Astrocyte of the spinal cord (primary cell): ENCODE measurements at regions not wholly inside any gene's neighbourhood (a gene's known extent, or its start where the extent isn't known, plus 50 kb on each side); places are given as distances from the start of the nearest gene placed in this dataset.
A peak's percentile ranks its signal among the peaks of the same experiment; 100 is the strongest.

Experiments
- DNase-seq: peaks from one replicate; pipeline ENCODE4 v3.0.0; 2011; ENCODE audit warnings: low read depth, low spot score
- H3K4me3 ChIP-seq: 2 replicates; pipeline ENCODE4 v1.5.1; 2011; ENCODE audit warnings: low read depth, mild to moderate bottlenecking, low read length, moderate library complexity
- CTCF ChIP-seq: IDR thresholded peaks from 2 replicates; pipeline ENCODE4 v1.5.1; 2012; ENCODE audit warnings: low read depth, mild to moderate bottlenecking, low read length, inconsistent platforms
- in situ Hi-C: cut with HindIII; loops from 2 replicates; pipeline ENCODE4 v1.10.0; 2017; ENCODE audit warnings: low sequenced_read_pairs

DNA sequence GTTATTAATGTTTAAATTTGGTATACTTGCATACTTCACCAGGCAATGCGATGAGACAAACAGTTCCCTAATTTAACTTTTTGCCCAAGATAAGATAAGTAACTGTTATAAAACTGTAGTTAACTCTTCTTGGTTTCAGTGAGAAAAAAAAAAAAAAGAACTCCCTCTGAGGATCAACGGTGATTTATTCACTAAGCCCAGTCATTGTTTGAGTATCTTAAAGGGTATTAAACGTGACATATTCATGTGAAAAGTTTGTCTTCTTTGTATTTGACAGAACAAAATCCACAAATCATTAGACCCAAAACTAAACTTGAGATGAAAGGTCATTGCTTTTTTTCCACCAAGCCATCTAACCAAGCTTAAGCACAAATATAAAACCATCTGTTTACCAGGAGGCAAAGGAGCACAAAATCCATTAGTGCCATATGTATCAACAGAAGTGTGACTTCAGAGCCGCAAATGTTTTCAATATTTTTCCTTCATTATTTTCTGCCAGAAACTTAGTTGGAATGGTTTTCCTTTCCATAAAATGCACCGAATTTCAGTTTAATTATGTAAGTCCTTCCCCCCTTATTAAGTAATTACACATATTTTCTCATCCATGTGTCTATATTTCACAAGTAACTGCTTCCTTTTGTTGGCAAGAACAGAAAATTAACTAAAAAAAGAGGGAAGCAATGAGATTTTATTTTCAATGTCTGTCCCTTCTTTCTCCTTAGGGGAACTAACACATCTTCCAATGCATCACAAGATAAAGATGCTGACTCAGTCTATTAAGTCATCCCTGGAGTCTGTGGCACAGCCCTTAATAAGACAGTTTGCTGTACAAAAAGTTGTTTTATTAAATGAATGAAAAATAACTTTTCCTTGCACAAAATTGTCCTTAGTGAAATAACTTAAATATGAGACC lies 92.2 kb upstream of the RAP2B start:
- DNase-seq, result peak; percentile 70
- TF ChIP-seq CTCF, result no peak
- in situ Hi-C loops, result no loop called here
- no peak overlapping the region for H3K4me3 ChIP-seq

- in situ Hi-C loops, result no loop called here
- no peak for DNase-seq
- H3K4me3 ChIP-seq, result no peak overlapping the region
- TF ChIP-seq CTCF, result no peak
Observed at GRCh38 chr3:153070511-153070868, 91.5 kb upstream of the RAP2B start.

- no peak for TF ChIP-seq CTCF
- no peak for DNase-seq
- H3K4me3 ChIP-seq, result no peak overlapping the region
- in situ Hi-C loops, result no loop called here
Observed at GRCh38 chr3:153072382-153072781, 89.6 kb upstream of the RAP2B start.

DNA sequence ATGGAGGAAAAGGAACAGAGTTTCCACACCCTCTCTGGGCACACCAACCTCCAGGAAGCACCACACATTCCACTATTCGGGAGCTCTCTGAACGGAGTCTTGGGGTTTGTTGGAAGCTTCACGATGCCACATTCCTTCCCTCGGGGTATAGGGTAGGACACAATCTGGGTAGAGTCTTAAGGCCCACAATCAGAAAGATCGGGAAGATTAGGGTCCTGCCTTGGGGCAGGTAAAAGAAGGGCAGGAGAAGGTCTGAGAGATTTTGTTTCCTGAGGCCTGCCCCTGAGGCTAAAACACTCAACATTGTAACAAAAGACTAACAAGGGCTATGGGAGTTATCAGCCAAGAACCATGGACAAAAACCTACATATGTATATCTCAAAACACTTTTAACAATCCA lies 89.2 kb upstream of the RAP2B start:
- in situ Hi-C loops, result no loop called here
- no peak for TF ChIP-seq CTCF
- DNase-seq, result no peak
- H3K4me3 ChIP-seq, result no peak overlapping the region

DNA sequence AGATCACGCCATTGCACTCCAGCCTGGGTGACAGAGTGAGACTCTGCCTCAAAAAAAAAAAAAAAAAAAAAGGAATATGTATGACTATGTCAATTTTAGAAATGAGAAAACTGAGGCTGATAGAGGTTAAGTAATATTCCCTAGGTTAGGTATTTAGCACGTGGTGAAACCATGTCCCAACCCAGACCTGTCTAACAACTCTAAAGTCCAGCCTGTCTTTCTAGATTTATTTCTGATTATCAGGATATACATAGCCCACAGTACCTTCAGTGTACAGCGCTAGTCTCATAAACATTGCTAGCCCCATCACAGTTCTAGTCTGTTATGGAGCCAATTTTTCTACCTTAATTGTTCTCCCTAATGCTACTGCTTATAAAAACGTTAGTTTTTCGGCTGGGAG lies 88.4 kb upstream of the RAP2B start:
- no peak for TF ChIP-seq CTCF
- no peak for DNase-seq
- H3K4me3 ChIP-seq, result no peak overlapping the region
- in situ Hi-C loops, result no loop called here

DNA sequence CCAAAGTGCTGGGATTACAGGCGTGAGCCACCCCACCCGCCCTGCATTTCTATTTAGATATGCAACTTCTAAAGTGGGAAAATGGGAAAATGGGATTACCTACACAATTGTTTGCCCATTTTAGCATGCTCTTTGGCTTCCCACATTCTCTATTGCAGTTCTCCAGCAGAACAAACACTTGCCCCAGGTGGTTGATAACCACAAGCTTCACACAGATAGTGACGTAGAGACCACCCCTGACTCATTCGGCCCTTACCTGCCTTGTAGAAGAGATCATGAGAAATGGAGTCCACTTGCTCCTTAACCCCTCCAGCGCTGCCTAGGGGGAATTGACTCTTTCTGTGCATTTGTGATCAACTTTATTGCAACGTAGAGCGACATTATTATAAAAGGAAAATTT lies 83.2 kb upstream of the RAP2B start:
- DNase-seq, result no peak
- no peak for TF ChIP-seq CTCF
- in situ Hi-C loops, result no loop called here
- H3K4me3 ChIP-seq, result no peak overlapping the region

DNA sequence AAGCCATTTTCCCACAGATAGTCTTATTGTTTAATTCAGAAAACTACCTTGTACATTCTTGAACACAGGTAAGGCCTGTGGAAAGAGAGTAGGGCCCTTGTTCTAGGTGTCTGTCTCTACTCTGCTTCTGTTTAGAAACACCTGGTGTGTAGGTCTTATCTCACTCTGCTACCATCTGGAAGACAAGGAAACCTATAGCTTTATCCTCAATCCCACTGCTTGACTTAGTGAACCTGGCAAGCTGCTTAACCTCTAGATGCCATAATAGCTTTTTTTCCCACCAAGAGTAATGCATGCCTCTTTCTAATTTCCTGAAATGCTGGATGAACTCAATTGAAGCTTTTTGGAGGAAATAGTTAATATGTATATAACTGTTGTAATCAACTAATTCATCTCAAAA lies 82.6 kb upstream of the RAP2B start:
- H3K4me3 ChIP-seq, result no peak overlapping the region
- in situ Hi-C loops, result no loop called here
- no peak for TF ChIP-seq CTCF
- DNase-seq, result no peak
